ENCODE measurements at regions not wholly inside any gene's neighbourhood (a gene's known extent, or its start where the extent isn't known, plus 50 kb on each side); places are given as distances from the start of the nearest gene placed in this dataset.

DNA sequence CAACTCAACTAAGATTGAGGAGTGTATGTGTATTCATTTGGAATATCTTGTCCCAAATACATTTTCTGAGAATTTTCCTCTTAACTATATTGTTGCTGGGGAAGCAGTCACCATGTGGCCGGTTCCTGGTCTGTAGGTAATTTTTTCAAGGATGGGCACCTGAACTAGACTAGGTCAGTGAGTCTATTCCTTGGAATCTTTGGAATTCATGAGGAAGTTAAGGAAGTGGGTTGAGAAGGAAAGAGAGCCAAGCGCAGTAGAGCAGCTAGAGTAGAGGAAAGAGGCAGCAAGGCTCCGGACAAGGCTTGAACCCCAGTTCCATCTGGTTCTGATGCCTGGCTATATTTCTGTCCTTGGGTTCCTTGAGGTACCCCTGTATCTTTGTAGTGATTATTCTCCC is 183.7 kb downstream of the DACT1 start:
- TF ChIP-seq, protein P1, sequence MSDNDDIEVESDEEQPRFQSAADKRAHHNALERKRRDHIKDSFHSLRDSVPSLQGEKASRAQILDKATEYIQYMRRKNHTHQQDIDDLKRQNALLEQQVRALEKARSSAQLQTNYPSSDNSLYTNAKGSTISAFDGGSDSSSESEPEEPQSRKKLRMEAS (IDR thresholded peaks at IDR 0.05; ENCODE audit: insufficient read depth, insufficient read length): no peak
- TF ChIP-seq, protein P2, sequence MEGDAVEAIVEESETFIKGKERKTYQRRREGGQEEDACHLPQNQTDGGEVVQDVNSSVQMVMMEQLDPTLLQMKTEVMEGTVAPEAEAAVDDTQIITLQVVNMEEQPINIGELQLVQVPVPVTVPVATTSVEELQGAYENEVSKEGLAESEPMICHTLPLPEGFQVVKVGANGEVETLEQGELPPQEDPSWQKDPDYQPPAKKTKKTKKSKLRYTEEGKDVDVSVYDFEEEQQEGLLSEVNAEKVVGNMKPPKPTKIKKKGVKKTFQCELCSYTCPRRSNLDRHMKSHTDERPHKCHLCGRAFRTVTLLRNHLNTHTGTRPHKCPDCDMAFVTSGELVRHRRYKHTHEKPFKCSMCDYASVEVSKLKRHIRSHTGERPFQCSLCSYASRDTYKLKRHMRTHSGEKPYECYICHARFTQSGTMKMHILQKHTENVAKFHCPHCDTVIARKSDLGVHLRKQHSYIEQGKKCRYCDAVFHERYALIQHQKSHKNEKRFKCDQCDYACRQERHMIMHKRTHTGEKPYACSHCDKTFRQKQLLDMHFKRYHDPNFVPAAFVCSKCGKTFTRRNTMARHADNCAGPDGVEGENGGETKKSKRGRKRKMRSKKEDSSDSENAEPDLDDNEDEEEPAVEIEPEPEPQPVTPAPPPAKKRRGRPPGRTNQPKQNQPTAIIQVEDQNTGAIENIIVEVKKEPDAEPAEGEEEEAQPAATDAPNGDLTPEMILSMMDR (IDR thresholded peaks at IDR 0.05; ENCODE audit: extremely low read depth in 1 of 2, insufficient read depth in 1 of 2, low read depth in 1 of 2, low read length in 2 of 2): no peak
